ENCODE measurements at regions not wholly inside any gene's neighbourhood (a gene's known extent, or its start where the extent isn't known, plus 50 kb on each side); places are given as distances from the start of the nearest gene placed in this dataset.

DNA sequence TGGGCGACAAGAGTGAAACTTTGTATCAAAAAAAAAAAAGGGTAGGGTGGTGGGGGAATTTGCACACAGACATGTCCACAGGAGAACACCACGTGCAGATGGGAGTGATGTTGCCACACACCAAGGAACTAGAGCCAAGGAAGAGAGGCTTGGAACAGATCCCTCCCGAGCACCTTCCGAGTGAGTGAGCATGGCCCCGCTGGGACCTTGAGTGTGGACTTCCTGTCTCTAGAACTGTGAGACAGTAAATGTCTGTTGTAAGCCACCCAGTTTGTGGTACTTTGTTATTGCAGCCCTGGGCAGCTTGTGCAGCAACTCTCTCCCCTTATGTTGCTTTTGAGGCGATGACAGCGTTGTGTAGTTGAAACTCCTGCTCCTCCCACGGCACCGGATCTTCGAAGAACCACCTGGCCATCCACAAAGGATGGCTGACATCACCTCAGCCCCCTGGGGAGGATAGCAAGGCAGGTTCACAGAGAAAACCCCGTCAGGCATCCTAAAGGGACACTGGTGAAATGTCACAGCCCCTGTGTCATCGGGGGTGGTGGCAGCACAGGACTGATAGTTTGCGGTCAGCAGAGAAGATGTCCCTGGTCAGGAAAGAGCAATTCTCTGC is 54.7 kb upstream of the PLEKHG3 start:
- TF ChIP-seq POLR2A (IDR thresholded peaks at IDR 0.05), result no peak
- TF ChIP-seq, protein P1, sequence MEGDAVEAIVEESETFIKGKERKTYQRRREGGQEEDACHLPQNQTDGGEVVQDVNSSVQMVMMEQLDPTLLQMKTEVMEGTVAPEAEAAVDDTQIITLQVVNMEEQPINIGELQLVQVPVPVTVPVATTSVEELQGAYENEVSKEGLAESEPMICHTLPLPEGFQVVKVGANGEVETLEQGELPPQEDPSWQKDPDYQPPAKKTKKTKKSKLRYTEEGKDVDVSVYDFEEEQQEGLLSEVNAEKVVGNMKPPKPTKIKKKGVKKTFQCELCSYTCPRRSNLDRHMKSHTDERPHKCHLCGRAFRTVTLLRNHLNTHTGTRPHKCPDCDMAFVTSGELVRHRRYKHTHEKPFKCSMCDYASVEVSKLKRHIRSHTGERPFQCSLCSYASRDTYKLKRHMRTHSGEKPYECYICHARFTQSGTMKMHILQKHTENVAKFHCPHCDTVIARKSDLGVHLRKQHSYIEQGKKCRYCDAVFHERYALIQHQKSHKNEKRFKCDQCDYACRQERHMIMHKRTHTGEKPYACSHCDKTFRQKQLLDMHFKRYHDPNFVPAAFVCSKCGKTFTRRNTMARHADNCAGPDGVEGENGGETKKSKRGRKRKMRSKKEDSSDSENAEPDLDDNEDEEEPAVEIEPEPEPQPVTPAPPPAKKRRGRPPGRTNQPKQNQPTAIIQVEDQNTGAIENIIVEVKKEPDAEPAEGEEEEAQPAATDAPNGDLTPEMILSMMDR (IDR thresholded peaks at IDR 0.05), result no peak
